ENCODE measurements at regions not wholly inside any gene's neighbourhood (a gene's known extent, or its start where the extent isn't known, plus 50 kb on each side); places are given as distances from the start of the nearest gene placed in this dataset.
A peak's percentile ranks its signal among the peaks of the same experiment; 100 is the strongest.

- DNase-seq: no peak
Measured at GRCh38 chr10:78963074-78964034, 105.4 kb upstream of the ZMIZ1 start.

GRCh38 chr10:78964274-78964951 lies 104.4 kb upstream of the ZMIZ1 start:
- DNase-seq: no peak

- DNase-seq: no peak
Measured at GRCh38 chr10:78964952-78965633, 103.7 kb upstream of the ZMIZ1 start.

- no peak for DNase-seq
Measured at GRCh38 chr10:78966182-78966787, 102.5 kb upstream of the ZMIZ1 start.

GRCh38 chr10:78966844-78967488 lies 101.8 kb upstream of the ZMIZ1 start:
- DNase-seq: no peak

- no peak for DNase-seq
Measured at GRCh38 chr10:78968300-78968942, 100.3 kb upstream of the ZMIZ1 start.

- no peak for DNase-seq
Measured at GRCh38 chr10:78968943-78969342, 99.8 kb upstream of the ZMIZ1 start.

- DNase-seq: no peak
Measured at GRCh38 chr10:78969719-78970118, 99.0 kb upstream of the ZMIZ1 start.

GRCh38 chr10:78970261-78970660 lies 98.5 kb upstream of the ZMIZ1 start:
- no peak for DNase-seq

GRCh38 chr10:78971094-78971682 lies 97.6 kb upstream of the ZMIZ1 start:
- DNase-seq: no peak

GRCh38 chr10:78972160-78972946 lies 96.4 kb upstream of the ZMIZ1 start:
- no peak for DNase-seq

- DNase-seq: peak; percentile 81 to 84
Measured at GRCh38 chr10:78972947-78973900, 95.5 kb upstream of the ZMIZ1 start.

- peak; percentile 88 to 89 for DNase-seq
Measured at GRCh38 chr10:78973901-78974616, 94.7 kb upstream of the ZMIZ1 start.

GRCh38 chr10:78974617-78975317 lies 94.0 kb upstream of the ZMIZ1 start:
- peak; percentile 22 to 49 for DNase-seq

GRCh38 chr10:78975926-78976325 lies 92.8 kb upstream of the ZMIZ1 start:
- no peak for DNase-seq

- no peak for DNase-seq
Measured at GRCh38 chr10:78976825-78977755, 91.7 kb upstream of the ZMIZ1 start.

- no peak for DNase-seq
Measured at GRCh38 chr10:78979938-78980337, 88.8 kb upstream of the ZMIZ1 start.

Data from NCI-H2081 (cell line).